ENCODE measurements at regions not wholly inside any gene's neighbourhood (a gene's known extent, or its start where the extent isn't known, plus 50 kb on each side); places are given as distances from the start of the nearest gene placed in this dataset.
A peak's percentile ranks its signal among the peaks of the same experiment; 100 is the strongest.
"Not testable (repeated sequence)": the region's sequence is repeated elsewhere in the genome, so short reads cannot be mapped to it uniquely, and the experiment has no call there.

DNA sequence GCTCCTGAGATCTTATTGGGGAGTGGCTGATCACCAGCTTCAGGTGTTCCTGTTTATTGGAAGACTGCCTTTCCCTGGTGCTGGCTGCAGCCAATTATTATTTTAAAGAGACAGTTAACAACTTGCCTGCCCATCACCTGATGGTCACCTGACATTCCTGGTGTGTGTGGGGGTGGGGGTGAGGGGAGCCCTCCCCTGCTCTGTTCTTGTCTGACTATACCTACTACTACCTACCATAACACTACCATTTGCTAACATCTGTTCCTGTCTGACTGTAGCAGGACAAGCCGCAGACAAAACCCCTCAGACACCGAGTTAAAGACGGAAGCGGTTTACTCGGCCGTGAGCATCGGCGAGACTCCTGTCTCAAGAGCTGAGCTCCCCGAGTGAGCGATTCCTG lies 54.9 kb upstream of the NBPF3 start:
- ATAC-seq (no peak), DNase-seq (ENCODE audit: low spot score) (no peak)

DNA sequence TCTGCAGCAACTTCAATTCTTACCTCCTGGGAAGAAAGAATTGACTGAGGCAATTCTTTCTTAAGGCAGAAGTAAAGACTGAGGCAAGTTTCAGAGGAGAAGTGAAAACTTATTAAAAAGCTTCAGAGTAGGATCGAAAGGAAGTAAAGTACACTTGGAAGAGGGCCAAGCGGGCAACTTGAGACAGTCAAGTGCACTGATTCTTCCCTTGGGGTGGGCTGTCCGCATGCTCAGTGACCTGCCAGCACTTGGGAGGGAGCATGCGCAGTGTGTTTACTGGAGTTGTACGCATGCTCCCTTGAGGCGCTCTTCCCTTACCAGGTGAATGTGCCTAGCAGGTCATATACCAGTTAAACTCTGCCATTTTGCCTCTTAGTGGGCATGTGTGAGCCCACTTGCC lies 55.3 kb upstream of the NBPF3 start:
- ATAC-seq (no peak), DNase-seq (ENCODE audit: low spot score) (no peak)

DNA sequence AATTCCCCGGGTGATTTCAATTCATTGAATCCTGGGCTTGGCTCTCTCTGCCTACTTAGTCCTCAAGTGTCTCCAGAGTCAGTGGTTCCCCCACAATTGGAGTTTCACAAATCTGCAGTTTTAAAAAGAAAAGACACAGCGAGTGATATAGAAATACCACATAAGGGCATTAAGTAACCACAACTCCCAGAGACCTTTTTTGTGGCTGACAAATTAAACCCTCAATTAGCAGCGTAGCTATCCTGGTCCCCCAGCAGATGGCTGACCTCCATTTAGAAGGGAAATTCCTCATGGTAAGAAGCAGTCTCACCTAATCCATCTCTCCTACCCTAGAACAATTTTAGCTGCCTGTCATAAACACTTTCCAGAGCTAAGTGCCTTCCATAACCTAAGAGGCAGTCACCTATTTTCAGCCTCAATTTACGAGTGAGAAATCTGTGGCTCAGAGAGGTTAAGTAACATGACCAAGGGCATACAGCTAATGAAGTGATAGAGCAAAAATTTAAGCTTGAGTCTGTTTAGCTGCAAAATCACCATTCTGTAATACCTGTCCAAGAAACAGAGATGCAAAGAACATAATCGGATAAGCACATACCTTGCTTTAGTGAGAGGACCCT lies 56.0 kb upstream of the NBPF3 start:
- ATAC-seq (no peak), DNase-seq (ENCODE audit: low spot score) (no peak)

- DNase-seq (ENCODE audit: low spot score) (no peak), ATAC-seq (no peak)
Measured at GRCh38 chr1:21381354-21381753, 58.6 kb upstream of the NBPF3 start.

DNA sequence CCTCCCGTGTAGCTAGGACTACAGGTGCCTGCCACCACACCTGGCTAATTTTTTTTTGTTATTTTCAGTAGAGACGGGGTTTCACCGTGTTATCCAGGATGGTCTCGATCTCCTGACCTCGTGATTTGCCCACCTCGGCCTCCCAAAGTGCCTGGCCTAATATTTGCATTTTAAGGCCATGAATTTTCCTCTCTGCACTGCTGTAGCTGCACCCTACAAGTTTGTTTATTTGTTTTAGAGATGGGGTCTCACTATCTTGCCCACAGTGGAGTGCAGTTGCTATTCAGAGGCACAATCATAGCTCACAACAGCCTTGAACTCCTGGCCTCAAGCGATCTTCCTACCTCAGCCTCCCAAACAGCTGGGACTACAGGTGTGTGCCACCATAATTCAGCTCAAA lies 59.8 kb upstream of the NBPF3 start:
- DNase-seq (ENCODE audit: low spot score); ATAC-seq: not testable (repeated sequence)

DNA sequence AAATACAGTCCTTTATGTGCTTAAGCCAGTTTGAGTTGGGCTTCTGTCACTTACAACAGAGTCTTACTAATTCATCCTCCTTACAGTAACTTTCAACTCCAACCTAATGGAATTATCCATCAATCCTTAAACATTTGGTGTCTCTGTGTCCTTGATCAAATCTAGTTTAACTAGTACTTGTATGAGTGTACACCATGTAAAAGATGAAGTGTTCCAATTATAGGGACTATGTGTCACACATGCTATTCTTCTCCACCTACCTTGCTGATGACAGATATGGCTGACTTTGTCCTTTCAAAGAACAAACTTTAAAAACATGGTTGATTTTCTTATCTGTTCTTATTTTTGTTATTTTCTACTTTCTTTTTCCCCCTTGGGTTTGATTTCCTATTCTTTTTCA lies 60.4 kb upstream of the NBPF3 start:
- ATAC-seq (no peak), DNase-seq (ENCODE audit: low spot score) (no peak)

DNA sequence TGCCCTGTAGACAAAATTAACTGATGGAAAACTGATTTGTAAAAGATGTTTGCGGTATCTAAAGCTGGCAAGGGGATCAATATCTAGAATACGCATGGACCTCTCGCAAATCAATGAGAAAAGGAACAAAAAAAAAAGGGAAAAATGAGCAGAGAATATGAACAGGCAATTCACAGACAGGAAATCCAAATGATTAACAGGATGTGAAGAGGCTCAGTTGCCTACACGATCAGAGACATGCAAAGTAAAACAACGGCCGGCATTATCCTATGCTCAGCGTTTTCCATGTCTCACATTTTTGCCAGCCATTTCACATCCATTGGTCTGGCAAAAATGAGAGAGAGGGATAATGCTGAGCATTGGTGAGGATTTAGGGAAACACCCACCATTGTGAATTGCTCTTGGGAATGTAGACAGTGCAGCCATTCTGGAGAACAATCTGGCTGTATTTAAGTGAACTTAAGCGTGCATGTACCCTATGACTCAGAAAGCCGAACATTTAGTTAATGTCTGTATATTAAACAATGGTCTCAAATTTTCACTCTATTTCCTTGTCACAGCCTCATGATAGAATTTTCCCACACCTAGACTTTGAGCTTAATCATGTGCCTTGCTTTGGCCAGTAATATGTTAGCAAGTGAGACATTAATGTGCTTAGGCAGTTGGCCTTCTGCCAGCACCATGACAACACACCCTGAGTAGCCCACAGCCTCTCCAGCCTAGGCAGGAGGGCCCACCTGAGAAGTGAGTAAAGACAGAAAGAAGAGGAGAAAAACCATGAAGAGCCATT lies 61.0 kb upstream of the NBPF3 start:
- DNase-seq (ENCODE audit: low spot score): no peak
- no peak for ATAC-seq

DNA sequence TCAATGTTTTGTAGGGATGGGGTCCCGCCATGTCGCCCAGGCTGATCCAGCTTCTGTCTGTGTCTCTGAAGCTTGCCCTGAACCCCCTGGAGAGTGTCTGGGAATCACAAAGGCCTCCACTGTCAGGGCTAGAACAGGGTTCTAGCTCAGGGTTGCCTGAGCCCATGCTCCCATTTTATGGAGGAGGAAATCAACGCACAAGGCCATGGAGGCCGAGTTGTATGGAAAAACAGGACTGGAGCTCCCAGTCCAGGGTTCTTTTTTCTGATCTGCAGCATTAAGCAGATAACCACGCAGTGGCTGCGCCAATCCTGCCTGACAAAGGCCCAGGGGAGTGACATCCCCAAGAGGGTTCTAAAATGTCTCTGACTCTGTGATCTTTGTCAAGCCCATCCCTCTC lies 67.6 kb upstream of the NBPF3 start:
- no peak for DNase-seq (ENCODE audit: low spot score)
- ATAC-seq: no peak

DNA sequence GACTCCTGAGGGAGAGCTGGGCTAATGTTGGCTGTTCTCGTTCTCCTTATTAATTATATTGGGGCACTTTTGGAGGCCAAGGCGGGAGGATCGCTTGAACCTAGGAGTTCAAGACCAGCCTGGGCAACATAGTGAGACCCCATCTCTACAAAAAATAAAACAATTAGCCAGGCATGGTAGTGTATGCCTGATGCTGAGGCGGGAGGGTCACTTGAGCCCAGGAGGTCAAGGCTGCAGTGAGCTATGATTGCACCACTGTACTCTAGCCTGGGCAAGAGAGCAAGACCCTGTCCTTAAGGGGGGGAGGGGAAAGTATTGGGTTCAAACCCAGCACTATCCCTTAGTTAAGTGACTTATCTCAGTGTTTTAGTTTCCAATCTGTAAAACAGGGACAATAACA lies 70.0 kb upstream of the NBPF3 start:
- no peak for DNase-seq (ENCODE audit: low spot score)

DNA sequence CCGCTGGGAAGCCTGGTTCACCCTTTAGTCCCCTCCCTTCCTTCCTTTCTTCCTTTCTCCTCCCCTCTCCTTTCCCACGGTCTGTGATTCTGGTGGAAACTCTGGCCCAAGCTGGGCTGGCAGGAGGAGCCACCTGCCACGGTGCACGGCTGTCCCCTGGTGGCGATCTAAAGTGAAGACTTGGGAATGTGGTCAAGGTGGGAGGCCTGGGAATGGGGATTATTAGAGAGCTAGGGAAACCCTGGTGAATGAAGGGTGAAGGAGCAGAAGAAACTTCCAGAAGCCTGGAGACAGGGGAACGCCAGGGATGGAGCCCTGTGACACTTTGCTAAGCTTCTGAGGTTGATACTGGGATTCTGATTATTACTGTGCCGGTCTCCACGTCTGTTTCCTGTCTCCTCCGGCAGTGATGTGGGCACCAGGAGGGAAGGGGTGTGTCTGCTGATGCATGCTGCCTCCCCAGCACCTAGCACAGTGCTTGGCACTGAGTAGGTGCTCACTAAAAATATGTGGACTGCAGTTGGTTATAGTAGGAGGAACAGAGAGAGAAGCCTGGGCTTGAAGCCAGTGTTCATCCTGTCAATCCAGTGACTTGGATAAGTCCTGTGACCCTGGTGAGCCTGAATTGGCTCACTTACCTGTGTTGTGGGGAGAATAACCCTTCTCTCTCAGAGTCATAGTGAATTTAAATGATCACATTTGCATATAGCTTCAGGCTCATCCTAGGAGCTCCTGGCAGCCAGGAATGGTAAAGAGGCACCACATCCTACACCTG lies 71.2 kb upstream of the NBPF3 start:
- ATAC-seq: peak; percentile 97

More for the DNA sequence above, 70.0 kb upstream of the NBPF3 start:
- ATAC-seq: no peak

GRCh38 chr1:21367973-21368514 lies 71.9 kb upstream of the NBPF3 start:
- not testable (repeated sequence) for DNase-seq (ENCODE audit: low spot score); ATAC-seq

More for the DNA sequence above, 71.2 kb upstream of the NBPF3 start:
- DNase-seq (ENCODE audit: low spot score): peak; percentile 82

GRCh38 chr1:21366288-21366687 lies 73.6 kb upstream of the NBPF3 start:
- DNase-seq (ENCODE audit: low spot score): no peak
- ATAC-seq: no peak

GRCh38 chr1:21365036-21365435 lies 74.8 kb upstream of the ECE1 start:
- ATAC-seq (no peak), DNase-seq (ENCODE audit: low spot score) (no peak)

- DNase-seq (ENCODE audit: low spot score) (no peak), ATAC-seq (no peak)
Measured at GRCh38 chr1:21362096-21362495, 71.8 kb upstream of the ECE1 start.

GRCh38 chr1:21361506-21361905 lies 71.2 kb upstream of the ECE1 start:
- no peak for ATAC-seq

DNA sequence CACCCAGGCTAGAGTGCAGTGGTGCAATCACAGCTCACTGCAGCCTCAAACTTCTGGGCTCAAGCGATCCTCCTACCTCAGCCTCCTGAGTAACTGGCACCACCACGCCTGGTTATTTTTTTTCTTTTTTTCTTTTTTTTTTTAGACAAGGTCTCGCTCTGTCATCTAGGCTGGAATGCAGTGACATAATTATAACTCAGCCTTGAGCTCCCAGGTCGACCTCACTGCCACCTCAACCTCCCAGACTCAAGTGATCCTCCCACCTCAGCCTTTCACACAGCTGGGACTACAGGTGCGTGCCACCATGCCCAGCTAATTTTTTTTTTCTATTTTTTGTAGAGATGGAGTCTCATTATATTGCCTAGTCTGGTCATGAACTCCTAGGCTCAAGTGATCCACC lies 66.9 kb upstream of the ECE1 start:
- ATAC-seq (no peak), DNase-seq (ENCODE audit: low spot score) (no peak)

More at GRCh38 chr1:21361506-21361905, 71.2 kb upstream of the ECE1 start:
- no peak for DNase-seq (ENCODE audit: low spot score)

GRCh38 chr1:21355956-21356355 lies 65.7 kb upstream of the ECE1 start:
- no peak for DNase-seq (ENCODE audit: low spot score)
- no peak for ATAC-seq

DNA sequence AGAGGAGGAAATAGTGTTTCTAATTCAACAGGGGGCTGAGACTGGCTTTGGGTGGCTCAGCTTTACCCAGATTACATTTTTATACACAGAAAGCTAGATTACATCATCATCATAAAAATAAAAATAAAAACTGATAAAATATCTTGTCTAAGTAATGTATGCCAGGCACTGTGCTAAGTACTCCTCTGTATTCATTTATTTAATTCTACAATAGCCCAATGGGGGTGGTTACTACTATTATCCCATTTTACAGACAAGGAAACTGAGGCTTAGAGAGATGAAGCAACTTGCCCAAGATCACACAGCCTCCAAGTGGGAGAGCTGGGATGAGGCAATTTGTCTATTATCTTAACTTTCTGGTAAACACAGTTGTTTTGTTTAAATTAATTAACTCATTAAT lies 62.3 kb upstream of the ECE1 start:
- no peak for DNase-seq (ENCODE audit: low spot score)
- no peak for ATAC-seq

GRCh38 chr1:21351901-21352300 lies 61.6 kb upstream of the ECE1 start:
- DNase-seq (ENCODE audit: low spot score) (no peak), ATAC-seq (no peak)

DNA sequence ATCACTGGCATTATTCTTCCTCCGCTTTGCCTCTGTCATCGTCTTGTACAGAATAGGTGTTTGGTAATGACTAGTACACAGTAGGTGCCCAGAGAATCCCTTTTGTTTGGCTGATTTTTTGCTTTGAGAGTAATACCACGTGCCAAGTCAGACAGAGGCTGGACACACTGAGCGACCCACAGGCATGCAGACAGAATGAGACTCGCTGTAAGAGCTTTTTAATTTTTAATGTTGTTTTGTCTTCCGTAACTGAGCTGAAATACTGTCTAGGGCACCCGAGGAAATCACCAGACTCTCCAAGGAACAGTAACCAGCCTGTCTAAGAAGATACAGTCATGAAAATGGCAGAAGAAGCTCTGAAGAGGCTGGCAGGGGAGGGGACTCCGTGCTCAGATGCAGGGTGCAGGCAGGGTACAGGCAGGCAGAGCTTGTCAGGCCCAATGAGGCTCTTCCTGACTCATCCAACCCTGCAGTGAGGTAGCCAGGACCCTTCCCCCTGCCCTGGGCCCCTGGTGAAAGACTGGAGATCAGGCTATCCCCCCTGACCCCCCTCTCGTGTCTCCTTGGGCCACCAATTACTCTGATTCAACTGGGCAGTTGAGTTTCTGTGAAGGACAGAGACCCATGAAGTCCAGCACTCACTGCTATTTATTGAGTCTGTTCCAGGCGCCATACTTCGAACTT lies 60.1 kb upstream of the ECE1 start:
- ATAC-seq (no peak), DNase-seq (ENCODE audit: low spot score) (no peak)

- no peak for ATAC-seq
- DNase-seq (ENCODE audit: low spot score): no peak
Measured at GRCh38 chr1:21349693-21350092, 59.4 kb upstream of the ECE1 start.

Measured in left lobe of liver (tissue), 2 donors.